Ishikawa (cell line): ENCODE measurements at regions not wholly inside any gene's neighbourhood (a gene's known extent, or its start where the extent isn't known, plus 50 kb on each side); places are given as distances from the start of the nearest gene placed in this dataset.

Source experiments
- EGR1 ChIP-seq: IDR thresholded peaks from 2 replicates; pipeline ENCODE4 v1.6.1; 2012
- EP300 ChIP-seq: IDR thresholded peaks from 2 replicates; pipeline ENCODE4 v1.6.1; 2012; ENCODE audit warnings: borderline replicate concordance
- FOXM1 ChIP-seq: IDR thresholded peaks from 2 replicates; pipeline ENCODE4 v1.6.1; 2012; ENCODE audit warnings: low read depth, borderline replicate concordance
- RAD21 ChIP-seq: IDR thresholded peaks from 2 replicates; pipeline ENCODE4 v1.6.1; 2012; ENCODE audit warnings: low read depth
- YY1 ChIP-seq: IDR thresholded peaks from 2 replicates; pipeline ENCODE4 v1.6.1; 2012; ENCODE audit warnings: low read depth
- TF ChIP-seq, protein P1 (sequence below): IDR thresholded peaks from 2 replicates; pipeline ENCODE4 v1.6.1; 2012; ENCODE audit warnings: low read depth, mild to moderate bottlenecking
- TF ChIP-seq, protein P2 (sequence below): IDR thresholded peaks from 2 replicates; pipeline ENCODE4 v1.6.1; 2012

DNA sequence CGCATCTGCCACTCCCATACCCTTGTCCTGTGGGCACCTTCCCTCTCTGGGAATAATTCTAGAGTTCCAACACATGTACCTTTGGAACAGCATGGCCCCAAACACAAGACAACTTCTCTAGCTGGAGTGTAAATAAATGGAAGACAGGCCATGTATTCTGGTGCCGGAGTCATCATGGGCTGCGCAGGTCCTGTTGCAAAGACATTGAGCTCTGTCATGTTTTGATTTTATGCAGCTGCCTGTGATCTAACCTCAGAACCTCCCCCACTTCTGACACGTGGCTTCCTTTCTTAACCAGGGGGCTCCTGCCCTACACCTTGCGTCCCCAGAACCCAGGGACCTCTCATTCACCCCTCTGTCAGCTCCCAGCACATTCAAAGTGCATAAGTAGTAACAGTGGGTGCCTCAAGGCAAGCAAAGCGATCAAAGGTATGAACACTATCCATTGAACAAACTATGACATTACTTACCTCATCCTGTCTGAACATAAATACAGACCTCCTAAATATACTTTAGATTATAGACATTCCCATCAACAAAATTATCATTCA is 219.9 kb downstream of the FGFR2 start:
- no peak for TF ChIP-seq EGR1
- no peak for TF ChIP-seq EP300
- TF ChIP-seq, protein P1, sequence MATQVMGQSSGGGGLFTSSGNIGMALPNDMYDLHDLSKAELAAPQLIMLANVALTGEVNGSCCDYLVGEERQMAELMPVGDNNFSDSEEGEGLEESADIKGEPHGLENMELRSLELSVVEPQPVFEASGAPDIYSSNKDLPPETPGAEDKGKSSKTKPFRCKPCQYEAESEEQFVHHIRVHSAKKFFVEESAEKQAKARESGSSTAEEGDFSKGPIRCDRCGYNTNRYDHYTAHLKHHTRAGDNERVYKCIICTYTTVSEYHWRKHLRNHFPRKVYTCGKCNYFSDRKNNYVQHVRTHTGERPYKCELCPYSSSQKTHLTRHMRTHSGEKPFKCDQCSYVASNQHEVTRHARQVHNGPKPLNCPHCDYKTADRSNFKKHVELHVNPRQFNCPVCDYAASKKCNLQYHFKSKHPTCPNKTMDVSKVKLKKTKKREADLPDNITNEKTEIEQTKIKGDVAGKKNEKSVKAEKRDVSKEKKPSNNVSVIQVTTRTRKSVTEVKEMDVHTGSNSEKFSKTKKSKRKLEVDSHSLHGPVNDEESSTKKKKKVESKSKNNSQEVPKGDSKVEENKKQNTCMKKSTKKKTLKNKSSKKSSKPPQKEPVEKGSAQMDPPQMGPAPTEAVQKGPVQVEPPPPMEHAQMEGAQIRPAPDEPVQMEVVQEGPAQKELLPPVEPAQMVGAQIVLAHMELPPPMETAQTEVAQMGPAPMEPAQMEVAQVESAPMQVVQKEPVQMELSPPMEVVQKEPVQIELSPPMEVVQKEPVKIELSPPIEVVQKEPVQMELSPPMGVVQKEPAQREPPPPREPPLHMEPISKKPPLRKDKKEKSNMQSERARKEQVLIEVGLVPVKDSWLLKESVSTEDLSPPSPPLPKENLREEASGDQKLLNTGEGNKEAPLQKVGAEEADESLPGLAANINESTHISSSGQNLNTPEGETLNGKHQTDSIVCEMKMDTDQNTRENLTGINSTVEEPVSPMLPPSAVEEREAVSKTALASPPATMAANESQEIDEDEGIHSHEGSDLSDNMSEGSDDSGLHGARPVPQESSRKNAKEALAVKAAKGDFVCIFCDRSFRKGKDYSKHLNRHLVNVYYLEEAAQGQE = no peak
- TF ChIP-seq, protein P2, sequence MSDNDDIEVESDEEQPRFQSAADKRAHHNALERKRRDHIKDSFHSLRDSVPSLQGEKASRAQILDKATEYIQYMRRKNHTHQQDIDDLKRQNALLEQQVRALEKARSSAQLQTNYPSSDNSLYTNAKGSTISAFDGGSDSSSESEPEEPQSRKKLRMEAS = no peak
- no peak for TF ChIP-seq FOXM1
- no peak for TF ChIP-seq RAD21
- TF ChIP-seq YY1 = no peak
